KBM-7 (cell line): ENCODE measurements at regions not wholly inside any gene's neighbourhood (a gene's known extent, or its start where the extent isn't known, plus 50 kb on each side); places are given as distances from the start of the nearest gene placed in this dataset.

ENCODE experiments used
- DNase-seq: peaks from one replicate; pipeline ENCODE4 v3.0.0-alpha.2; 2015
- in situ Hi-C: fragments of 300-500 bp; cut with MboI; formaldehyde crosslinking; loops from 2 replicates; pipeline ENCODE4 v1.14.3; 2020; ENCODE audit warnings: low sequenced_read_pairs, low pct_unique_long_range_greater_than_20kb, mixed read lengths

GRCh38 chr6:40915165-40915564 is 123.9 kb downstream of the UNC5CL start:
- in situ Hi-C loops: no loop called here
- no peak for DNase-seq

GRCh38 chr6:40914005-40914404 is 125.0 kb downstream of the UNC5CL start:
- no peak for DNase-seq
- in situ Hi-C loops: no loop called here

- in situ Hi-C loops: no loop called here
- DNase-seq: peak; percentile 67
These were observed 126.7 kb downstream of the UNC5CL start for GRCh38 chr6:40912158-40912946.

- in situ Hi-C loops: no loop called here
- DNase-seq: no peak
These were observed 128.6 kb downstream of the UNC5CL start for GRCh38 chr6:40910260-40910893.

- in situ Hi-C loops: no loop called here
- DNase-seq: no peak
These were observed 129.2 kb downstream of the UNC5CL start for GRCh38 chr6:40909811-40910210.

- DNase-seq: no peak
- in situ Hi-C loops: no loop called here
These were observed 131.8 kb downstream of the UNC5CL start for GRCh38 chr6:40907198-40907701.

GRCh38 chr6:40906759-40907158 is 132.3 kb downstream of the UNC5CL start:
- in situ Hi-C loops: no loop called here
- no peak for DNase-seq

GRCh38 chr6:40904583-40905194 is 134.3 kb downstream of the UNC5CL start:
- in situ Hi-C loops: no loop called here
- no peak for DNase-seq

- in situ Hi-C loops: no loop called here
- DNase-seq: no peak
These were observed 135.6 kb downstream of the UNC5CL start for GRCh38 chr6:40903456-40903855.

GRCh38 chr6:40901322-40902055 is 137.5 kb downstream of the UNC5CL start:
- in situ Hi-C loops: no loop called here
- DNase-seq: no peak

GRCh38 chr6:40900791-40901190 is 138.2 kb downstream of the UNC5CL start:
- no peak for DNase-seq
- in situ Hi-C loops: no loop called here

GRCh38 chr6:40899684-40900155 is 139.3 kb downstream of the UNC5CL start:
- in situ Hi-C loops: no loop called here
- DNase-seq: no peak

GRCh38 chr6:40898073-40898472 is 140.9 kb downstream of the UNC5CL start:
- in situ Hi-C loops: no loop called here
- no peak for DNase-seq

GRCh38 chr6:40897390-40898003 is 141.5 kb downstream of the UNC5CL start:
- in situ Hi-C loops: no loop called here
- no peak for DNase-seq

GRCh38 chr6:40896696-40897095 is 142.3 kb downstream of the UNC5CL start:
- in situ Hi-C loops: no loop called here
- no peak for DNase-seq

GRCh38 chr6:40894962-40895799 is 143.8 kb downstream of the UNC5CL start:
- peak; percentile 53 for DNase-seq
- in situ Hi-C loops: no loop called here

- in situ Hi-C loops: no loop called here
- no peak for DNase-seq
These were observed 146.0 kb downstream of the UNC5CL start for GRCh38 chr6:40893021-40893420.

- in situ Hi-C loops: no loop called here
These were observed 146.8 kb downstream of the UNC5CL start for GRCh38 chr6:40892223-40892622.

More at GRCh38 chr6:40892223-40892622, 146.8 kb downstream of the UNC5CL start:
- no peak for DNase-seq
